Right forelimb (tissue), 1 donor: ENCODE measurements at regions not wholly inside any gene's neighbourhood (a gene's known extent, or its start where the extent isn't known, plus 50 kb on each side); places are given as distances from the start of the nearest gene placed in this dataset.
"Not testable (repeated sequence)": the region's sequence is repeated elsewhere in the genome, so short reads cannot be mapped to it uniquely, and the experiment has no call there.

Experiments
- DNase-seq: peaks from one replicate; pipeline ENCODE4 v3.0.0-alpha.2; 2018

DNA sequence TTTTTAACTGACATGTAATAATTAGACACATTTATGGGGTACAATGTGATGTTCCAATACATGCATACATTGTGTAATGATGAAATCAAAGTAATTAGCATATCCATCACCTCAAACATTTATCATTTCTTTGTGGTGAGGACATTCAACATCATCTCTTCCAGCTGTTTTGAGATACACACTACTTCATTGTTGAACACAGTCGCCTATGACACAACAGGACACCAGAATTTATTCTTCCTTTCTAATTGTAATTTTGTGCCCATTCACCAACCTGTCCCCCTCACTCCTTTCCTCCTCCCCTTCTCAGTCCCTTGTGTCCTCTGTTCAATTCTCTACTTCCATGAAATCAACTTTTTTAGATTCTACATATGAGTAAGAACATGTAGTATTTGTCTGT is 113.4 kb upstream of the CBLB start:
- DNase-seq: no peak

DNA sequence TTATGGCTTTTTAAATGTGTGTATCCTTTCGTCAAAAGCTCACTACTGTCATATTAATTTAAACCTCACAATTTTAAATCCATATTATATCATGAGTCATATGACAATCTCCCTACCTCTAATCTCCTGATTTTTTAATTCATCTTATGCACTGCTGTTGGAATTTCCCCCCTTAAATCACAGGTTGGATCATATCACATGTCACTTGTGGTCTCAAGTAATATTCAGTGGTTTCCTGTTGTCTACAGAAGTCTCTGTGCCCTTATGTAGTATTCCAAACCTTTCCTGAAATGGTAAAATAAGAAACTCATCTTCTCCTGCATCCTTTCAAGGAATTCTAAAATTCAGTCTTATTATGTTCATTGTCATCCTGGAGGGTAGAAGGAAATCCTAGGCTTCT is 116.0 kb upstream of the CBLB start:
- no peak for DNase-seq

DNA sequence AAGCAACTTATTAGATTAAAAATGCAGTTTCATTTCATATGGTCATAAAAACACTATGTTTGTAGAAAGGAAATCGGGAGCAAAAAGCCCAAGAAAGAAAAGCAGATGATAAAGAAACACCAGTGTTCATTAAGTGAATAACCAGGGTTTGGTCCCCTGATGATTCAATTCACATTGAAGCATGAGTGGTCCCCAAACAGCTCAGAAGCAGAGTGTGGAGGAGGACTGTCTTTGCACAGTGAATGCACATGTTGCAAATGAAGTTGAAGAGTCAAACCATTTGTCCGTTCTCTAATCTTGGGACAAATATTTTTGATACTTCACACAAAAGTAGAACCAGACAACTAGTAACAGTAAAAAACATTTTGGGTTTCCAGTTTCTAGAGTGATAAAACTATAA is 117.5 kb upstream of the CBLB start:
- not testable (repeated sequence) for DNase-seq

DNA sequence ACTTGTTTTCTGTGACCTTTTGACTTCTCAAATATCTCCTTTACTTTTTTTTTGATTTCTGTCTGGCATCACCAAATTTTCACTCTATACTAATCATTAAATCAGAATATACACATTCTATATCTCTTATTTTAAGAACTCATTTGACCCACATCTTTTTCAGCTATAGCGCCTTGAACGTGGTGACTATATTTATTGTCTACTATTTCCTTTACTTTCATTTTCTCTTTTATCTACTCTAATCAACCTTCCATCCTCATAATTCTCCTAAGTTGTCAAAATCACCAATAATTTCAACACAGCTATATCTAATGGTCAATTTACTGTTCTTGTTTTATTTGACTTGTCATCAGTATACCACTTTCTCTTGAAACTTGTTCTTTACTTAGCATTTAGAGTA is 119.0 kb upstream of the CBLB start:
- no peak for DNase-seq

DNA sequence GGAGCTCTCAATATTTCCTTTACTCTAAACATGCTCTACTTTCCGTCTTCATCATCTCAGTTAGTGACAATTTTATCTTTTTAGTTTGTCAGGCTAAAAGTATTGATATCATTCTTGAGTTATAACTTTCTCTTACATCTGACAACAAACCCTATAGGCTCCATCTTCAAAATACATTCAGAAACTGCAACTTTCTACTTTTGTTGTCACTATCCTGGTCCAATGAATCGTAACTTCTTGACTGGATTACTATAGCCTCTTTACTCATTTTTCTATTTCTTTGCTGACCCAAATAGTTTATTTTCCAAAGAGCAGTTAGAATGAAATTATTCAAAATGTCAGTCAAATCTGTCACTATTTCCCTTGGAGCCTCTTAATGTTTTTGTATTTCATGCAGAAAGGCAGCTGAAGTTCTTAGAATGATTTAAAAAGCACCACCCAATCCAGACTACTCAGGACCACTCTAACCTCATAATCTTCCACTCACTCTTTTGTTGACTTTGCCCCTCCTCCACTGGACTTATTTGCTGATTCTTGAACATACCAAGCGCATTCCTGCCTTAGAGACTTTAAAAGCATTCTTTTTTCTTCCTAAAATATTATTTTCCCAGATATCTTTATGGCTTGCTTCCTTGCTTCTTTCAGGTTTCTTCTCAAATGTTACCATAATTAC is 119.9 kb upstream of the CBLB start:
- no peak for DNase-seq

DNA sequence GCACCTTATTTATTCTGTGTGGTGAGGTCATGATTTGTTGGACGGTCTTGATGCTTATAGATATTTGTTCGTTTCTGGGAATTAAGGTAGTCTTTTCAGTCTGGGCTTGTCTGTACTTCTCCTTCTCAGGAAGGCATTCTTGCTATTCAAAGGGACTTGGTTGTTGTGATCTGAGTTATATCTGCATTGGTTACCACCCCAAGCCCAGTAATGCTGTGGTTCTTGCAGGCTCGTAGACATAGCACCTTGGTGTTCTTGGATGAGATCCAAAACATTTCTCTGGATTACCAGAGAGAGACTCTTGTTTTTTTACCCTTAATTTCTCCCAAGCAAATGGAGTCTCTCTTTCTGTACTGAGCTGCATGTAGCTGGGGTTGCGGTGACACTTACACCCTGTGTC is 128.0 kb upstream of the CBLB start:
- no peak for DNase-seq

DNA sequence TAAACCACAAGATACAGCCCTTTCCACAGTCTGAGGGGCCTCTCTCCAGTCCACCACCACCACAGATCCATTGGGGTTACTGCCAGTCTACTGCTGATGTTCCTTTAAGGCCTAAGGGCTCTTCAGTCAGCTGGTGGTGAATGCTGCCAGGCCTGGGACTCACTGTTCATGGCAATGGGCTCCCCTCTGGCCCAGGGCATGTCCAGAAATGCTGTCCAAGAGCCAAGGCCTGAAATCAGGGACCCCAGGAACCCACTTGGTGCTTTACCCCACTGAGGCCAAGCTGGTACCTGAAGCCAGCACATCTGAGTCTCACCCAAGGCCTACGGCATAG is 128.6 kb upstream of the CBLB start:
- no peak for DNase-seq

DNA sequence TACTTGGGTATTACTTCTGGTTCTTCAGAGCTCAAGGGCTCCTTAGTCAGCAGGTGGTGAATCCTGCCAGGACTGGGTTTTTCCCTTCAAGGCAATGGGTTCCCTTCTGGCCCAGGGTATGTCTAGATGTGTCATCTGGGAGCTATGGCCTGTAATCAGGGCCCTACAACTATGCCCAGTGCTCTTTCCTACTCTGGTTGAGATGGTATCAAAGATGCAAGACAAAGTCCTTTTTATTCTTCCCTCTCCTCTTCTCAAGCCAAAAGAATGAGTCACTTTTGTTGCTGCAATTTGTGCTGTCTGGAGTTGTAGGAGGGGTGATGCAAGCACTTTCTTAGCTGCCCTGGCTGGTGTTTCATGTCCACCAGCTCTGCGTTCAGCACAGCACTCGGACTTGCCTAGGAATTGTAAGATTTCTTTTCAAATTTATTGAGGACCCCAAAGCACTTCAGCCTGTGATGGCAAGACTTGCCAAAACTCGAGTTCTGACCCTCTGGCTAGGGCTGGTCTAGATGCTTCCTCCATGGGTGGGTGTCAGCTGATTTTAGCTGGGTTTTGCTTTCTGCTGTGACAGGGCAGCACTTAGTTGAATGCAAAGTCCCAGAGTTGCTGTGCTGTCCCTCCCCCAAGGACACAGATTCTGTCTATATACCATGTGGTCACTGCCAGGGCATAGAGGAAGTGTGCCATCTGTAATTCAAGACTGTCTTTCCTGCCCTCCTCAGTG is 129.2 kb upstream of the CBLB start:
- no peak for DNase-seq

DNA sequence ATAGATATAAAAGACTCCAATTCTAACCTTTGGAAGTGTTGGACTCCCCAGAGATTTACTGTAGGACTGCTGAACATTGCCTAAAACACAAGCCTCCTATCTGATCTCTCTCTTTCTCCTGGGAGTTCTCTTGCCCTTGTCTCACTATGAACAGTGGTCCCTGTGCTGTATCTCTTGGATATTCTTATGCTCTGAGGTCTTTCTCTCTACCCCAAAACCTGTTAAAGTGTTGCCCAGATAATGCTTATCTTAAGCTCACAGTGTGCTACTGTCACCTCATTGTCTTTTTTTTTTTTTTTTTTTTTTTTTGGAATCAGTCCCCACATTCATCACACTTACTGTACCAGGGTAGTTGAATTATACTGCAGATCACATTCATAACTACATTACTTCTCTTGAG is 131.0 kb upstream of the CBLB start:
- no peak for DNase-seq

DNA sequence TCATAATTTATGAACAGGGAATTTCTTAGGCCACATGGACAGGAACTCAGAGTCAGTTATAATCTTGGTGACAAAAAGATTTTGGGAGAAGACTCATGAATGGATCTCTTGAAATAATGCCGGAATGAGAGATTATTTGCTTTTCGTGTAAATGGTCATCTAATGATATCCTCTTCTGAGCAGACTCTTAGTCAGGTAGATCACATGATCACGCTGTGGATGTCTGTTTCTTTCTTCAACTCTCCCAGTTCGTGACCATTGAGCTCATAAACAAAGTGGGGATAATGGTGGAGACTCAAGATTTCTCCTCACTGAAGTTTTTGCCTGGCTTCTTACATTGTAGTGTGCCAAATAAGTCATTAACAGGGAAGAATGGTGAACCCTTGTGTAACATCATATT is 133.1 kb upstream of the CBLB start:
- no peak for DNase-seq

DNA sequence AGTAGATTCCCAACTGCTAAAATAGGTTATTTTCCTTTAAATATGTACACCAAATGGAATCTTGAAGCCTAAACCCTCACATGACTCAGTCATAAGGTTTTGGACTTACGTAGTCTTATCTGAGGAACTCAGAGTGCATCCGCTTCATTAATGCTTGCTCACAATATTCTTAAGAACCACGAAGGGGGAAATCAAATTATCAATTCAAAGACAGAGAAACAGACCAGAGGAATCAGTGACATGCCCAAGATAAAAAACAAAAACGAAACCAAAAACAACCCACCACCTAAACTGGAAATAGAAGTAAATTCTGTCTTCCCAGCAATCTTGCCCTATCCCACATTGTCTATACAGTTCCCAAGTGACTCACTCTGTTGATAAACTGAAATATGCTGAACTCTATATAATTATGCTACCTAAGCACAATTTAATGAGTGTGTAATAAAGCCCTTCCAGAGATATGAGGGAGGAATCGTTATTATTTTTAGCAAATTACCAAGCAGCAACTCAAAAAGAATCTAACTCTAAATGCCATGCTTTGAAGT is 135.4 kb upstream of the CBLB start:
- DNase-seq: no peak

DNA sequence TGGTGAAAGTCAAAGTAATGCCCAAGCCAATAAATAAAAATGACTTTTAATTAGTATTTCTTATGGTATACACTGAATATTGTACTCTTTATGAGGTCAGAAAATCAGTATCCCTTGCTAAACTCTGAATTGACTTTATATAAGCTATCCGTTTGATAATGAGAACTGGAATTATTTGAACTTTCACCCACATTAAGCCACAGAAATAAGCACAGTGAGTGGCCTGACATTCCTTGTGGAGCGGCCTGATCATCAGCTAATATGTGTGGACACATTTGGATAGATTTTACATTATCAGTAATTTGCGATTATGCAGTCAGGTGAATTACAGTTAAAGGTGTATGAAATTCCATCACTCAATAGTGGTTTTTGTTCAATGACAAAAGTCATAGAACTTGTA is 136.0 kb upstream of the CBLB start:
- no peak for DNase-seq

DNA sequence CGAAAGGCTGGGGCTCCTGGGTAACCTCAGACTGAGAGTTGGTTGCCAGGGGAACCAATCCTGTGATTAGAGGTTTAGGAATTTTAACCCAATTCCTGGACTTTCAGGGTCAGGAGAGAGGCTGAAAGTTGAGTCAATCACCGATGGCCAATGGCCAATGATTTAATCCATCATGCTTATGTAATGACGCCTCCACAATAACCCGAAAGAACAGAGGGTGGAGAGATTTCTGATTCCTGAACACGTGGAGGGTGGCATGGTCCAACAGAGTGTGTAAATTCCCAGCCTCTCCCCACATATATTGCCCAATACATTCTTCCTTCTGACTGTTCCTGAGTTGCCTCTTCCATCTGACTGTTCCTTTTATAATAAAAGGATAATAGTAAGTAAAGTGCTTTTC is 137.2 kb upstream of the CBLB start:
- no peak for DNase-seq

DNA sequence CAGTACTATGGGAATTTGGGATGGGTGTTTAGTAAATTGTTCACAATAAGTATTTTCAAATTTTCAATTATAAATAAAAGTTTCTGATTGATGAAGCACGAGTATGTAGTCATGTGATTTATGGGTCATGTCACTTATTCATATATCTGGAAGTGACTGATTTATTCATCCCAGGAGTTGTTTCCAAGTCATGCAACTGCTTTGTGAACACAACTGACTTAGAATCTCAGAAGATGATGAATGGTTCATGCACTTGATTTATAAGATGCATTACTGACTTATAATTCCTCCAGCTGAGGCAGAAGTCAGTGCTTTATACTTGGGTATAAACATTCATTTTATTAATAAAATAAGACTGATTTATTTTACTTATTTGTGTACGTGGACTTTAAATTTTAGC is 137.8 kb upstream of the CBLB start:
- DNase-seq: no peak

DNA sequence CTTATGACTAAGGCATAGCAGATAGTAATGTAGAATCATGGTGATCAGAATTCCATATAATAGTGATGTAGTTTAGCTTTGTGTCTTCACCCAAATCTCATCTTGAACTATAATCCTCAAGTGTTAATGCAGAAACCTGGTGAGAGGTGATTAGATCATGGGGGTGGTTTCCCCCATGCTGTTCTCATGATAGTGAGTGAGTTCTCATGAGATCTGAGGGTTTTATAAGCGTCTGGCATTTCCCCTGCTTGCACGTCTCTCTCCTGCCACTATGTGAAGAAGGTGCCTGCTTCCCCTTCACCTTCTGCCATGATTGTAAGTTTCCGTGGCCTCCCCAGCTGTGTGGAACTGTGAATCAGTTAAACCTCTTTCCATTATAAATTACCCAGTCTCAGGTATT is 138.7 kb upstream of the CBLB start:
- no peak for DNase-seq

DNA sequence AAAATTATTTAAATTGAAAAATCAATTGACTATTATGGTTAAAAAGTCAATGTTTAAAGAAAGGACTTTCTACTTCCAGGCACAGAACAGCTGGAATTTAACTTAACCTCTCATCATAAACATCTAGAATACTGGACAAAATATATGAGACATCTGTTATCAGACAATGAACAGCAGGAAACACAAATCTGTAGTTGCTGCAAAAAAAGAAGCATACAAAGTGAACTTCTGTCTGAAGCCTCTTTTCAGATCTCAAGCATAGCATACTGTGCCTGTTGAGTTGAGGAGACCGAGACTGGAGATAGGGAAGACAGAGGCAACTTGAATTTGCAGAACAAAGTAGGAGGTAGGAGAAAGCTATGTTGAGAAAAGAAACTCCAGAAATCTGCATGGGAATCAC is 140.0 kb upstream of the CBLB start:
- DNase-seq: no peak

DNA sequence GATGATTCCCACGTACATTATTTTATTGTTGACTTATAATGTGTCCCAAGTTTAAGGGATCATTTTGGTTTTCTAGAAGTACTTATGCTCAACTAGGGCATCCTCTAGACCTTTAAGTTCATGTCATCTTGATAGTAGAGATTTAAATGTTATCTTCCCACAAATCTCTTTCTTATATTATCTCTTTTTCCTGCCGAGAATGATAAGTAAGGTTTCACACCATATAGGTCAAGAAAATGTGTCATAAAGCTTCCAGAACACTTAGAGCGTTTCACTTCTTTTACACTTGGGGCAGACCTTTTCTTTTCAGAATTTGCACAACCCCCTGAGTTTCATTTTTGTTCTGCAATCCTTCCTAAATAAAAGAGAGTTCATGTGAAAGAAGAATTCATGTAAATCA is 142.0 kb upstream of the CBLB start:
- DNase-seq: no peak

DNA sequence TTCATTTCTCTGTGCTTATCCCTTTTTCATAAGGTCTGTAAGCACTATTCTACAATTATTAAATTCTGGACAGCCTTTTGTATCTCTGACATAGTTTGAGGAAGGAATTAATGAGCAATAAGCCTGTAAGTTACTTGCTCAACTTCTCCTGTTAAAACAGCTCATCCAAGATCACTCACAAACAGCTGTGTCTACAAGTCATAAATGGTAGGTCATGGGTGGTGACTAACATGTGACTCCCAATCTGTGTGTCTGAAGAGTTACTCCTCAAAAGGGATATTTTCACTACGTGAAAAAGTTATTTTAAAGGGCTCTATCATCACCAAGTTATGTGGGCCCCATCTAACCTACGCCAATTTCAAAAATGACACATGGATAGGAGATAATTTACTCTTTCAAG is 145.2 kb upstream of the CBLB start:
- no peak for DNase-seq

DNA sequence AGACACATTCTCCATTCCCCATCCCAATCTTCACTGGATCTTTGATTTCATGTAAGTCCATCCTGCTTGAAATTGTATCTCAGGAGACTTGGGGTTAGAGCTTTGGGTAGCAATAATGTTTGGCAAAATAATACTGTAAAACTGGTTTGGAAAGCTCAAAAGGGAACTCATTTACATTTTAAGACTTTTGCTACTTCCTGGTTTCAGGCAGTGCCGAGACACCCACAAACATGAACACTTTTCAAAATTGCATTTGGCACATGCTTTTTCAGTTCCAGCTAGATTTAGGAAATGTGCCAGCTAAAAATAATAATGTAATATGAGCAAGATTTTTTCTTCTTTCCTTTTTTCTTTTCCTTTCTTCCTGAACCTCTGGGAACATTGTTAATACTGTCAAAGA is 145.7 kb upstream of the CBLB start:
- no peak for DNase-seq

DNA sequence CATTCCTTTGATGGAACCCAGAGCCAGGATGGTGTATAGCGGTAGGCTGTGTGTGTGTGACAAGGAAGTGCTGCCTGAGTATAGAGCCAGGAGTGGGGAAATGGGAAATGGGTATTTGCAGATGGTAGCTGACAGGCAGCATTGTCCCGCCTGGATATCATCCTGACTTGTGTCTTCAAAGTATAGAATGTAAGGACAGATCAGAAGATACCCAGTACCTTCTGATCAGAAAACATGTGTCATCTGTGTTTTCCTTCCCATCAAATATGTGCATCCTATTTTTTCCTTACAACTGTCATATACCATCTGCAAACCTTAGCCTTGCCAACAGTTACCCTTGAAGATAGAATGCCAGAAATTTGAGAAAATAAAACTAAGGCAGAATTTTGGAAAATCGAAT is 146.2 kb upstream of the CBLB start:
- no peak for DNase-seq

DNA sequence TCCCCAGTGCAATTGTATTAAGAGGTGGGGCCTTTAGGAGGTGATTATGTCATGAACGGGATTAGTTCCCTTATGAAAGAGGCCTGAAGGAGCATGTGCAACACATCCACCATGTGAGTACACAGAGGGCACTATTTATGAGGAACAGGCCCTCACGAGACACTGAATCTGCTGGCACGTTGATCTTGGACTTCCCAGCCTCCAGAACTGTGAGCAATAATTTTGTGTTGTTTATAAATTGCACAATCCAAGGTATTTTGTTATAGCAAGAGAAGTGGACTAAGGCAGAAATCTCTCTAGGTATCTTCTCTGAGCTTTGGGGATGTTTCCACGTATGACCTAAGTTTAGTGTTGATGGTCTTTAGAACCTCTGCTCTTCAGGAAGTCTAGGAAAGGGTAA is 149.3 kb upstream of the CBLB start:
- DNase-seq: no peak

DNA sequence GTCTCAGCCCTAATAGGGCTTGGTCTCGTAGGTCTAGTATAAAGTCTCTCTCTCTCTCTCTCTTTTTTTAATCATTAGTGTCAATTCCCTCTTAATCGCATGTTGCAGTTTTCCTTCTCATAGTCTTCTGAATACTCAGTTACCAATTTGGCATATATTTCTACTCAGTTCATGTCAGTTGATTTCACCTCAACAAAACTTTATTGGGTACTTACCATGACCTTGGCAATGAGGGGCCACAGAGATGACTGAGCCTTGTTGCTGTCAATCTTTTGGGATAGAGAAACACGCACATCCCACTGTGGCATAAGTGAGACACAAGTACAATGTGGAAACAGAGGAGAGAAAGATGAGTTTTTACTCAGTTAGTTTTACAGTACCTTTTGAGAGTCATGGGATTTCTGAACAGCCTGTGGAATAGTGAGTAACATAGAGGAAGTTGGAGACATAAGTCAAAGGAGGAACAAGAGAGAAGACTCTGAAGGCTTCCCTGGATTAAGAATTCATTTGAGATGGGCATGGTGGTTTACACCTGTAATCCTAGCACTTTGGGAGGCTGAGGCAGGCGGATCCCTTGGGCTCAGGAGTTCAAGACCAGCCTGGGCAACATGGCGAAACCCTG is 150.2 kb upstream of the CBLB start:
- no peak for DNase-seq

DNA sequence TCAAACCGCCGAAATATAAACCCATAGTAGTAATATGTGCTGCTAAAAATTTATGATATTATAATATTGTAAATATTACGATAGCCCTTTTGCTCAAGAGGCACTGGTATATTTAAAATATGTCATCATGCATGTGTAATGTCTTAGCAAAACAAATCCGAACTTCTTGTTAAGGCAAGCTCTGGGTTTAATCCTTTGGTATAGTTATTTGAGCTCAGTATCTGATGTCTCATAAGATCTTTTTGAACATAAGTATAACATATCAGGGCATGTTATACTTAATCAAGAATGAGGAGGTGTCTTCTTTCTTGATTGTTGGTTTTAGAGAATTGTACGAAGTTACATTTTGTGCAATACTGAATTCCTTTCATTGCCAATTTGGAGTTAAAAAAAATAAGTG is 154.1 kb upstream of the CBLB start:
- no peak for DNase-seq

DNA sequence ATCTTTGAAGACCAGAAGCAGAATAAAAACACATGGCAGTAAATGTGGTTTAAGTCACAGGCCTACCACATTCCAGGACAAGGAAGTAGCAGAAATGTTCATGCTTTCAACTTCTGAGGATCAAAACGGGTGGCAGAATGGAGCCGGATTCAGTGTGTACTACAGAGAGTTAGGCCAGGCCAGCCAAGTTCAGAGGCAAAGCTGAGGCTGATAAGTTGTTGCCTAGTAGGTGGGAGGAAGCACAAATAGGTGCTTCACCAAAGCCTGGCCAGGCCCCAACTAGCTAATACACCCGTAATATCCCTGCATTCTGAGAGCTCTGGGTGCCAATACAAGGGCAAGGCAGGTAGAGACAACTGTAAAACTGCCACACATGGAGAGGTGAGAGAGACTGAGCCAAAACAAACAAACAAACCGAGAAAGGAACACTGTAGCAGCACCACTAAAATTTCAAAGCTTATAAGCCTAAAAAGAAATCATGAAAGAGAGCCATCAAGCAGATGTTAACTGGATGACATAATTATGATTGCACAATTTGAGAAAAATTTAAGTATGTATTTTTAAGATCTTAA is 156.4 kb upstream of the CBLB start:
- no peak for DNase-seq
